Right renal cortex interstitium (tissue), 3 donors: ENCODE measurements at regions not wholly inside any gene's neighbourhood (a gene's known extent, or its start where the extent isn't known, plus 50 kb on each side); places are given as distances from the start of the nearest gene placed in this dataset.
A peak's percentile ranks its signal among the peaks of the same experiment; 100 is the strongest.

Experiments used
- DNase-seq, 3 donors: peaks; one replicate each; pipeline ENCODE4 v3.0.0-alpha.2; 2013; ENCODE audit warnings: low read depth in 3 of 3, low spot score in 2 of 3

GRCh38 chr3:34687671-34688070 lies 889.2 kb downstream of the PDCD6IP start:
- DNase-seq, result no peak

- no peak for DNase-seq
Observed at GRCh38 chr3:34696831-34697230, 898.4 kb downstream of the PDCD6IP start.

- peak in 1 of 3 donors; percentile 8 for DNase-seq
Observed at GRCh38 chr3:34703053-34703452, 904.6 kb downstream of the PDCD6IP start.

GRCh38 chr3:34724916-34725499 lies 914.3 kb upstream of the ARPP21 start:
- no peak for DNase-seq

- DNase-seq, result no peak
Observed at GRCh38 chr3:34725774-34726173, 913.6 kb upstream of the ARPP21 start.

GRCh38 chr3:34727700-34728099 lies 911.6 kb upstream of the ARPP21 start:
- DNase-seq, result no peak

GRCh38 chr3:34742151-34742550 lies 897.2 kb upstream of the ARPP21 start:
- no peak for DNase-seq

GRCh38 chr3:34758630-34759261 lies 880.6 kb upstream of the ARPP21 start:
- DNase-seq, result no peak

- DNase-seq, result no peak
Observed at GRCh38 chr3:34777386-34777785, 861.9 kb upstream of the ARPP21 start.

GRCh38 chr3:34779092-34779491 lies 860.2 kb upstream of the ARPP21 start:
- no peak for DNase-seq

- no peak for DNase-seq
Observed at GRCh38 chr3:34780294-34780693, 859.0 kb upstream of the ARPP21 start.

GRCh38 chr3:34780973-34781372 lies 858.4 kb upstream of the ARPP21 start:
- DNase-seq, result no peak

- DNase-seq, result no peak
Observed at GRCh38 chr3:34782871-34783270, 856.5 kb upstream of the ARPP21 start.

- no peak for DNase-seq
Observed at GRCh38 chr3:34783876-34784275, 855.4 kb upstream of the ARPP21 start.

GRCh38 chr3:34793057-34793456 lies 846.3 kb upstream of the ARPP21 start:
- no peak for DNase-seq

GRCh38 chr3:34807611-34808010 lies 831.7 kb upstream of the ARPP21 start:
- no peak for DNase-seq

- DNase-seq, result no peak
Observed at GRCh38 chr3:34808287-34808686, 831.0 kb upstream of the ARPP21 start.

GRCh38 chr3:34828847-34829246 lies 810.5 kb upstream of the ARPP21 start:
- no peak for DNase-seq

GRCh38 chr3:34832865-34833508 lies 806.3 kb upstream of the ARPP21 start:
- no peak for DNase-seq

- DNase-seq, result no peak
Observed at GRCh38 chr3:34837848-34838741, 801.2 kb upstream of the ARPP21 start.
